HL-60 (cell line): ENCODE measurements at regions not wholly inside any gene's neighbourhood (a gene's known extent, or its start where the extent isn't known, plus 50 kb on each side); places are given as distances from the start of the nearest gene placed in this dataset.

Experiments used
- DNase-seq, 2 experiments: peaks; one replicate each; pipeline ENCODE4 v3.0.0-alpha.2; 2010 to 2020; ENCODE audit warnings: low read depth in 1 of 2, low spot score in 1 of 2
- H3K27ac ChIP-seq: fragments of 250-450 bp; sonication (Bioruptor Pico); replicated peaks from 2 replicates; pipeline ENCODE4 v1.5.1; 2020; ENCODE audit warnings: mild to moderate bottlenecking, moderate library complexity
- H3K27me3 ChIP-seq: fragments of 250-450 bp; sonication (Bioruptor Pico); 2 replicates; pipeline ENCODE4 v1.5.1; 2021; ENCODE audit warnings: mild to moderate bottlenecking, moderate library complexity; ENCODE audit not compliant: insufficient read depth, poor library complexity, severe bottlenecking
- H3K4me3 ChIP-seq: replicated peaks from 2 replicates; pipeline ENCODE4 v1.5.1; 2011; ENCODE audit warnings: mild to moderate bottlenecking, control low read depth, low read length; ENCODE audit not compliant: insufficient read depth
- GABPA ChIP-seq: IDR thresholded peaks from 2 replicates; pipeline ENCODE4 v1.6.1; 2012; ENCODE audit warnings: low read depth
- POLR2AphosphoS5 ChIP-seq: IDR thresholded peaks from 2 replicates; pipeline ENCODE4 v1.6.1; 2012; ENCODE audit warnings: low read depth
- SPI1 ChIP-seq: IDR thresholded peaks from 2 replicates; pipeline ENCODE4 v1.6.1; 2012; ENCODE audit warnings: low read depth, mild to moderate bottlenecking, borderline replicate concordance
- TF ChIP-seq, protein P1 (sequence below): IDR thresholded peaks from one replicate; pipeline ENCODE4 v1.5.1; 2011; ENCODE audit warnings: low read length, control low read depth, inconsistent platforms; ENCODE audit not compliant: insufficient read depth
- TF ChIP-seq, protein P2 (sequence below): IDR thresholded peaks from 2 replicates; pipeline ENCODE4 v1.6.1; 2012; ENCODE audit warnings: low read depth; ENCODE audit not compliant: insufficient replicate concordance

DNA sequence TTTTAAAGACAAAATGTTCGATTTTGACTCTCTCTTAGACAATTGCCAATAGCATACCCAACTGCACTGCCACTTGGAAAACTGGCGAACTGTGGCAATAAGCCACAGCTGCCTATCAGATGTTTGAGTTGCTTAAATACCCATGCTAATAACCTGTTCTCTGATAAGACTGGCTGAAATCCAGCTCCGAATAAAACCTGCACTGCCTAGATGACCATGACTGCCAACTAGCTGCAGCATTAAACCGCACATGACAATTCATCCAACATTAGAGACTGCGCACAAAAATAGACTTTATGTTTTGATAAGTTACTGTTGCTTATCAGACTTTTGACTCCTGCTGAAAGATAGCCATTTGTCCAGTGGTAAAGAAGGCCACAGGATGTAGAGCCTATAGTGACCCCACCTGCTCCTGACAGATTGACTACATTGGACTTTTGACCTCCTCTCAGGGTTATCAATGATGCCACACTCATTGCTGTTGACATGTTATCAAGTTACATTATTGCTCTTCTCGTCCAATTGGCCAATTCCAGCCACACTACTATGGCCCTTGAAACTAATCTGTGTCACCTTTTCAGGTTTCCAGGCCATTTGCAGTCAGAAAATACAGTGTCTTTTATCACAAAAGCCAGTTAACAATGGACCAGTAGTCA lies 299.0 kb downstream of the HGF start:
- Histone ChIP-seq H3K4me3 (no peak overlapping the region), H3K27ac (no peak overlapping the region), H3K27me3 (no peaks in the 10 kb centered on the region)
- no peak for DNase-seq
- TF ChIP-seq GABPA (no peak), POLR2AphosphoS5 (no peak)

DNA sequence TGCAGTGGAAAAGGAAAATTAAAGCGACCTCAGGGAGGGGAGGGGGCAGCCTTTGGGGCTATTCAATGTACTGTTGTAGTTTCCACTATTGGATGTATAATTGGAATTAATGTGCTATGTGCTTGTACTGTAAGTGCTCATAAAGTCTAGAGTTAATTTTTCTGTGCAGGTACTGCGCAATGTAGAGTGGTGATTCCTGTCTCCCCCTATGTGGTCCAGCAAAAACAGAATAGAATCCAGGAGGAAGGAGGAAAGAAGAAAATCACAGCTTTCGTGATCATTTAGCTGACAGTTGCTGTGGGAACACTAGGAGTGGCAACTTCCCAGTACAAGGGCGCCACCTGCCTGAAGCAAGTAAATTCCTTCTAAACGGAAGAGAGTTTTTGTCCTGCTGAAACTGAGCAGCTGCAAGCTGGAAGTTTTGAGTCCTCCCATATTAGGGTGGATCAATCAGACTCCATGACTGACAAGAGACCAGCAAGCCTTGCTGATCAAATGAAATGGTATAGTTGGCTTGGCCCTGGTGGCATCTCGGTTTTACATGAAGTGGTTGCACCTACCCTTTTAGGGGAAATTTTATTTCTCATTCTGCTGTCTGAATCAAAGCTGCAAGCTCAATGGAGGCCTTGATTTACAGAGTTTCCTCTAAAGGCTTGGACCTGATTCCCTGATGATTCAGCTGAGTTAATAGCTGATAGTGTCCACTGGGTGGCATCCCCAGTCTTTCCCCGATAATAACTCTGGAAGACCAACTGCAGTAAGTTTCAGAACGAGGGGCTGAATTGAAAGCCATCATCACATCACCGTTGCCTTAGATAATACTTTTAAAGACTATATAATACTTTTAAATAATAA lies 299.8 kb downstream of the HGF start:
- no peaks in the 10 kb centered on the region for H3K27me3 ChIP-seq
- no peak for TF ChIP-seq POLR2AphosphoS5
- TF ChIP-seq, protein P1, sequence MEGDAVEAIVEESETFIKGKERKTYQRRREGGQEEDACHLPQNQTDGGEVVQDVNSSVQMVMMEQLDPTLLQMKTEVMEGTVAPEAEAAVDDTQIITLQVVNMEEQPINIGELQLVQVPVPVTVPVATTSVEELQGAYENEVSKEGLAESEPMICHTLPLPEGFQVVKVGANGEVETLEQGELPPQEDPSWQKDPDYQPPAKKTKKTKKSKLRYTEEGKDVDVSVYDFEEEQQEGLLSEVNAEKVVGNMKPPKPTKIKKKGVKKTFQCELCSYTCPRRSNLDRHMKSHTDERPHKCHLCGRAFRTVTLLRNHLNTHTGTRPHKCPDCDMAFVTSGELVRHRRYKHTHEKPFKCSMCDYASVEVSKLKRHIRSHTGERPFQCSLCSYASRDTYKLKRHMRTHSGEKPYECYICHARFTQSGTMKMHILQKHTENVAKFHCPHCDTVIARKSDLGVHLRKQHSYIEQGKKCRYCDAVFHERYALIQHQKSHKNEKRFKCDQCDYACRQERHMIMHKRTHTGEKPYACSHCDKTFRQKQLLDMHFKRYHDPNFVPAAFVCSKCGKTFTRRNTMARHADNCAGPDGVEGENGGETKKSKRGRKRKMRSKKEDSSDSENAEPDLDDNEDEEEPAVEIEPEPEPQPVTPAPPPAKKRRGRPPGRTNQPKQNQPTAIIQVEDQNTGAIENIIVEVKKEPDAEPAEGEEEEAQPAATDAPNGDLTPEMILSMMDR: peak; percentile 47
- DNase-seq: peak in 1 of 2 experiments; percentile 56
- no peak overlapping the region for H3K4me3 ChIP-seq
- H3K27ac ChIP-seq: no peak overlapping the region

DNA sequence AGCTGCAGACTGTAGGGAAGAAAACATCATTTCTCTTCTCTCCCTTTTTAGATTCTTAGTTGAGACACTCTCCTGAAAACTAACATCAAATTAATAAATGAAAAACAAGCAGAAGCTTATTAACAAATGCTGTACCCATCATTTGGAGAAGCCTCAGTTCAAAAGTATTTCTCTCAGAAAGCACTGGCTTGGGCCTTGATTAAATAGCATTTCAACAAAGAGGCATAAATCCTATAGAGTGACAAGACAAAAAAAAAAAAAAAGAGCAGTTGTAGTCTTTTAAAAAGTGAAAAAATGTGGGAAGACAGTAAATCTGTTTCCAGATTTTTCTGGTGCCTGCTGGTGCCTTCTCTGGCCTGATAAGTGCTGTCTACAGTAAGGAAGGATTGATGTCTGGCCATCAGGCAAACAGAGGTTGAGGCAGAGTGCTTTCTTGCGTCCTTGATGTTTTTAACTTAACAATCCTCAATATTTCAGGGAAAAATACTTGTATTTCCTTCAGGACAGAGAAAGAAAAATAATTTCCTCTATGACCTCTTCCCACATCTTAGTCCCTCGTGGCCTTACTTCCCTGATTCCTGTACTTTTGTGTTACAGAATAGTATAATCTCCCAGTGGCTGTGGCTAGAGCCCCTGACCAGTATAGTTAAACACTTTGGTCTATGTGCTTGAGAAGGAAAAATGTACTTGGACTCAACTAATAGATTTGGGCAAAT lies 300.5 kb downstream of the HGF start:
- DNase-seq: no peak
- Histone ChIP-seq H3K27me3 (no peaks in the 10 kb centered on the region), H3K4me3 (no peak overlapping the region), H3K27ac (no peak overlapping the region)
- TF ChIP-seq, protein P1: no peak
- TF ChIP-seq GABPA (no peak), POLR2AphosphoS5 (no peak), SPI1 (no peak)
- TF ChIP-seq, protein P2, sequence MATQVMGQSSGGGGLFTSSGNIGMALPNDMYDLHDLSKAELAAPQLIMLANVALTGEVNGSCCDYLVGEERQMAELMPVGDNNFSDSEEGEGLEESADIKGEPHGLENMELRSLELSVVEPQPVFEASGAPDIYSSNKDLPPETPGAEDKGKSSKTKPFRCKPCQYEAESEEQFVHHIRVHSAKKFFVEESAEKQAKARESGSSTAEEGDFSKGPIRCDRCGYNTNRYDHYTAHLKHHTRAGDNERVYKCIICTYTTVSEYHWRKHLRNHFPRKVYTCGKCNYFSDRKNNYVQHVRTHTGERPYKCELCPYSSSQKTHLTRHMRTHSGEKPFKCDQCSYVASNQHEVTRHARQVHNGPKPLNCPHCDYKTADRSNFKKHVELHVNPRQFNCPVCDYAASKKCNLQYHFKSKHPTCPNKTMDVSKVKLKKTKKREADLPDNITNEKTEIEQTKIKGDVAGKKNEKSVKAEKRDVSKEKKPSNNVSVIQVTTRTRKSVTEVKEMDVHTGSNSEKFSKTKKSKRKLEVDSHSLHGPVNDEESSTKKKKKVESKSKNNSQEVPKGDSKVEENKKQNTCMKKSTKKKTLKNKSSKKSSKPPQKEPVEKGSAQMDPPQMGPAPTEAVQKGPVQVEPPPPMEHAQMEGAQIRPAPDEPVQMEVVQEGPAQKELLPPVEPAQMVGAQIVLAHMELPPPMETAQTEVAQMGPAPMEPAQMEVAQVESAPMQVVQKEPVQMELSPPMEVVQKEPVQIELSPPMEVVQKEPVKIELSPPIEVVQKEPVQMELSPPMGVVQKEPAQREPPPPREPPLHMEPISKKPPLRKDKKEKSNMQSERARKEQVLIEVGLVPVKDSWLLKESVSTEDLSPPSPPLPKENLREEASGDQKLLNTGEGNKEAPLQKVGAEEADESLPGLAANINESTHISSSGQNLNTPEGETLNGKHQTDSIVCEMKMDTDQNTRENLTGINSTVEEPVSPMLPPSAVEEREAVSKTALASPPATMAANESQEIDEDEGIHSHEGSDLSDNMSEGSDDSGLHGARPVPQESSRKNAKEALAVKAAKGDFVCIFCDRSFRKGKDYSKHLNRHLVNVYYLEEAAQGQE: no peak

DNA sequence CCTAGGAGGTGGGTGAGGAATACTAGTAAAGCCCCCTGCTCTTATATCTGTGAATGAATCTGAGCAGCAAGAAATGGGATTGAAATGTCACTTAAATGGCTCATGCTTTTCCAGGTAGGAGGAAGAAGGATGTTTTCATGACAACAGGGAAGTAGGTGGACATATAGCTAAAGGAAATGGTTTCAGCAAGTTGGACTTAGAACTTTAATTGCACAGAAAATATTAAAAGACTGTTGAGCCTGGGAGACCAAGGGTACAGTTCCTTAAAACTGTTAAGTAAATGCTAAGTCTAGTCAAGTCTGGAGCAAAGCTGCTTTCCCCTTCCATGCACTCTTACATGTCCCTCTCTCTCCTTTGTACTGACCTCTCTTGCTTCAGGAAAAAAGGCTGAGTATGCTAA lies 301.3 kb downstream of the HGF start:
- TF ChIP-seq GABPA: no peak
- TF ChIP-seq, protein P1: no peak
- TF ChIP-seq, protein P2: no peak
- H3K27ac ChIP-seq: no peak overlapping the region

More for the DNA sequence above, 301.3 kb downstream of the HGF start:
- H3K27me3 ChIP-seq: no peaks in the 10 kb centered on the region
- no peak overlapping the region for H3K4me3 ChIP-seq
- no peak for DNase-seq
